OCI-LY3 (cell line): ENCODE measurements at regions not wholly inside any gene's neighbourhood (a gene's known extent, or its start where the extent isn't known, plus 50 kb on each side); places are given as distances from the start of the nearest gene placed in this dataset.

Experiments used
- H2AFZ ChIP-seq: fragments of 200-600, 300-600 bp; shearing (Covaris generic); 2 replicates; pipeline ENCODE4 v1.6.0; 2014; ENCODE audit warnings: antibody characterized with exemption, low read depth, low read length
- H3K27ac ChIP-seq: fragments of 200-600, 300-600 bp; sonication (generic); 2 replicates; pipeline ENCODE4 v1.5.1; 2014; ENCODE audit warnings: mild to moderate bottlenecking, low read length, moderate library complexity, mixed read lengths
- H3K27me3 ChIP-seq: fragments of 200-600, 300-600 bp; sonication (generic); 2 replicates; pipeline ENCODE4 v1.6.1; 2014; ENCODE audit warnings: low read depth, low read length, mixed read lengths
- H3K36me3 ChIP-seq: fragments of 200-600, 300-600 bp; sonication (generic); replicated peaks from 2 replicates; pipeline ENCODE3; 2014; ENCODE audit warnings: low read depth, low read length, mixed read lengths
- H3K4me1 ChIP-seq: fragments of 300-600, 200-600 bp; sonication (generic); 2 replicates; pipeline ENCODE4 v1.6.1; 2014; ENCODE audit warnings: low read length, mixed read lengths
- H3K4me2 ChIP-seq: fragments of 200-600, 300-600 bp; sonication (generic); 2 replicates; pipeline ENCODE4 v1.6.1; 2014; ENCODE audit warnings: low read length, mixed read lengths
- H3K4me3 ChIP-seq: fragments of 300-600, 200-600 bp; sonication (generic); 2 replicates; pipeline ENCODE4 v1.5.1; 2014; ENCODE audit warnings: antibody characterized with exemption, mild to moderate bottlenecking, low read length, moderate library complexity
- H3K79me2 ChIP-seq: fragments of 300-600, 200-600 bp; shearing (Covaris generic); 2 replicates; pipeline ENCODE4 v1.6.1; 2014; ENCODE audit warnings: mild to moderate bottlenecking, low read length, mixed read lengths
- H3K9ac ChIP-seq: fragments of 300-600, 200-600 bp; shearing (Covaris generic); 2 replicates; pipeline ENCODE4 v1.6.0; 2014; ENCODE audit warnings: mild to moderate bottlenecking, low read length, moderate library complexity
- H3K9me3 ChIP-seq: fragments of 200-600, 300-600 bp; shearing (Covaris generic); 2 replicates; pipeline ENCODE4 v1.6.1; 2014; ENCODE audit warnings: low read length, mixed read lengths; ENCODE audit not compliant: insufficient read depth
- H4K20me1 ChIP-seq: fragments of 200-600, 300-600 bp; sonication (generic); 2 replicates; pipeline ENCODE4 v1.6.1; 2016; ENCODE audit warnings: low read length, mixed read lengths; ENCODE audit not compliant: insufficient read depth
- EZH2phosphoT487 ChIP-seq: fragments of 200-600 bp; shearing (Covaris generic); IDR thresholded peaks from 2 replicates; pipeline ENCODE4 v1.6.1; 2018; ENCODE audit warnings: antibody characterized with exemption, mixed run types, low read depth
- TF ChIP-seq, protein P1 (sequence below): fragments of 200-600, 300-600 bp; sonication (generic); IDR thresholded peaks from 2 replicates; pipeline ENCODE4 v1.5.1; 2014; ENCODE audit warnings: antibody characterized with exemption, low read length, low read depth

DNA sequence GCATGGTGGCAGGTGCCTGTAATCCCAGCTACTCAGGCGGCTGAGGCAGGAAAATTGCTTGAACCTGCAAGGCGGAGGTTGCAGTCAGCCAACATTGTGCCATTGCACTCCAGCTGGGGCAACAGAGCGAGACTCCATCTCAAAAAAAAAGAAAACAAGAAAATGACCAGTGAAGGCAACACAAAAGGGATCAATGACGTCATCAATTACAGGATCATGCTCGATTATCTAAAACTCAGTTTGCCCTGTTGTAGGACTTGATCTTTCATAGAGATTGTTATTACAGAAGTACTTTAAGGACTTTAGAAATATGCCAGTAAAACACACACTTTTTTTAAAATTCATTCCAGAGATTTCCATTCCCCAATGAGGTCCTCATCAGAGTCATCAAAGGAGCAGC, 147.8 kb downstream of the ETS2 start:
- Histone ChIP-seq H3K27me3 (no peaks in the 10 kb centered on the region), H3K9me3 (no peaks in the 10 kb centered on the region), H4K20me1 (no peaks in the 10 kb centered on the region), H3K4me2 (no peak overlapping the region), H3K79me2 (no peaks in the 10 kb centered on the region), H3K4me3 (no peak overlapping the region), H3K27ac (no peak overlapping the region), H3K9ac (no peak overlapping the region), H3K4me1 (peaks cover 17% of the 10 kb centered on the region), H2AFZ (no peak overlapping the region), H3K36me3 (no peaks in the 10 kb centered on the region)
- TF ChIP-seq EZH2phosphoT487, result no peak
- TF ChIP-seq, protein P1, sequence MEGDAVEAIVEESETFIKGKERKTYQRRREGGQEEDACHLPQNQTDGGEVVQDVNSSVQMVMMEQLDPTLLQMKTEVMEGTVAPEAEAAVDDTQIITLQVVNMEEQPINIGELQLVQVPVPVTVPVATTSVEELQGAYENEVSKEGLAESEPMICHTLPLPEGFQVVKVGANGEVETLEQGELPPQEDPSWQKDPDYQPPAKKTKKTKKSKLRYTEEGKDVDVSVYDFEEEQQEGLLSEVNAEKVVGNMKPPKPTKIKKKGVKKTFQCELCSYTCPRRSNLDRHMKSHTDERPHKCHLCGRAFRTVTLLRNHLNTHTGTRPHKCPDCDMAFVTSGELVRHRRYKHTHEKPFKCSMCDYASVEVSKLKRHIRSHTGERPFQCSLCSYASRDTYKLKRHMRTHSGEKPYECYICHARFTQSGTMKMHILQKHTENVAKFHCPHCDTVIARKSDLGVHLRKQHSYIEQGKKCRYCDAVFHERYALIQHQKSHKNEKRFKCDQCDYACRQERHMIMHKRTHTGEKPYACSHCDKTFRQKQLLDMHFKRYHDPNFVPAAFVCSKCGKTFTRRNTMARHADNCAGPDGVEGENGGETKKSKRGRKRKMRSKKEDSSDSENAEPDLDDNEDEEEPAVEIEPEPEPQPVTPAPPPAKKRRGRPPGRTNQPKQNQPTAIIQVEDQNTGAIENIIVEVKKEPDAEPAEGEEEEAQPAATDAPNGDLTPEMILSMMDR, result no peak

GRCh38 chr21:38952890-38953289, 147.2 kb downstream of the ETS2 start:
- peaks cover 14% of the 10 kb centered on the region for H3K4me1 ChIP-seq
- no peak overlapping the region for H3K27ac ChIP-seq
- no peak overlapping the region for H3K4me2 ChIP-seq
- H3K9ac ChIP-seq, result no peak overlapping the region
- no peak overlapping the region for H3K4me3 ChIP-seq
- H3K27me3 ChIP-seq, result no peaks in the 10 kb centered on the region
- H3K79me2 ChIP-seq, result no peaks in the 10 kb centered on the region
- H4K20me1 ChIP-seq, result no peaks in the 10 kb centered on the region
- no peak overlapping the region for H2AFZ ChIP-seq
- no peak for TF ChIP-seq EZH2phosphoT487
- TF ChIP-seq, protein P1, result no peak
- H3K9me3 ChIP-seq, result no peaks in the 10 kb centered on the region
- no peaks in the 10 kb centered on the region for H3K36me3 ChIP-seq

- TF ChIP-seq, protein P1, result no peak
- no peak for TF ChIP-seq EZH2phosphoT487
- no peak overlapping the region for H2AFZ ChIP-seq
- H3K79me2 ChIP-seq, result no peaks in the 10 kb centered on the region
- no peak overlapping the region for H3K9ac ChIP-seq
- H4K20me1 ChIP-seq, result no peaks in the 10 kb centered on the region
- no peaks in the 10 kb centered on the region for H3K9me3 ChIP-seq
- H3K4me2 ChIP-seq, result no peak overlapping the region
- H3K4me1 ChIP-seq, result no peaks in the 10 kb centered on the region
- H3K27me3 ChIP-seq, result no peaks in the 10 kb centered on the region
- no peak overlapping the region for H3K27ac ChIP-seq
- H3K36me3 ChIP-seq, result no peaks in the 10 kb centered on the region
- no peak overlapping the region for H3K4me3 ChIP-seq
Measured at GRCh38 chr21:38951095-38951730, 145.5 kb downstream of the ETS2 start.

GRCh38 chr21:38950435-38951094, 144.8 kb downstream of the ETS2 start:
- Histone ChIP-seq H3K4me2 (no peak overlapping the region), H4K20me1 (no peaks in the 10 kb centered on the region), H3K4me3 (no peak overlapping the region), H3K79me2 (no peaks in the 10 kb centered on the region), H3K27me3 (no peaks in the 10 kb centered on the region), H3K4me1 (no peaks in the 10 kb centered on the region), H3K9me3 (no peaks in the 10 kb centered on the region), H3K27ac (no peak overlapping the region), H3K36me3 (no peaks in the 10 kb centered on the region), H2AFZ (no peak overlapping the region), H3K9ac (no peak overlapping the region)
- TF ChIP-seq, protein P1, result no peak
- TF ChIP-seq EZH2phosphoT487, result no peak
